ENCODE measurements at regions not wholly inside any gene's neighbourhood (a gene's known extent, or its start where the extent isn't known, plus 50 kb on each side); places are given as distances from the start of the nearest gene placed in this dataset.

DNA sequence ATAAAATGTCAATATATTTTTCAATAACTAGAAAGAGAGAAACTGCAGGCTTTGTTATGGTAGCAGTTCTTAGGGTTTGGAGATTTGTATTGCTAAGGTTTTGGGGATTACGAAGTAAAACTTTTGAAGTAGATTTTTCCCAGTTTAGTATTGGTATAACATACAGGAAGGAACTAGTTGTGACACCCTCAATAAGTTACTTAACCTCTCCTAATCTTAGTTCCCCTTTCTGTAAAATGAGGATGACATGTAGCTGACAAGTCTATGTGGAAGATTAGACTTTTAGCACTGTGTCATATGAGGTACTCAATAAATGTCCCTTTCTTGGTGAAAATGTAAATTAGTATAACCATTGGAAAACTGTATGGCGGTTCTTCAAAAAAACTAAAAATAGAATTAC lies 73.4 kb upstream of the ATG10 start:
- TF ChIP-seq, protein P1, sequence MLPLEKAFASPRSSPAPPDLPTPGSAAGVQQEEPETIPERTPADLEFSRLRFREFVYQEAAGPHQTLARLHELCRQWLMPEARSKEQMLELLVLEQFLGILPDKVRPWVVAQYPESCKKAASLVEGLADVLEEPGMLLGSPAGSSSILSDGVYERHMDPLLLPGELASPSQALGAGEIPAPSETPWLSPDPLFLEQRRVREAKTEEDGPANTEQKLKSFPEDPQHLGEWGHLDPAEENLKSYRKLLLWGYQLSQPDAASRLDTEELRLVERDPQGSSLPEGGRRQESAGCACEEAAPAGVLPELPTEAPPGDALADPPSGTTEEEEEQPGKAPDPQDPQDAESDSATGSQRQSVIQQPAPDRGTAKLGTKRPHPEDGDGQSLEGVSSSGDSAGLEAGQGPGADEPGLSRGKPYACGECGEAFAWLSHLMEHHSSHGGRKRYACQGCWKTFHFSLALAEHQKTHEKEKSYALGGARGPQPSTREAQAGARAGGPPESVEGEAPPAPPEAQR (CRISPR knock-in tag; IDR thresholded peaks at IDR 0.05): no peak
- no peak for TF ChIP-seq RELA (CRISPR knock-in tag; IDR thresholded peaks at IDR 0.05; ENCODE audit: borderline replicate concordance)
- TF ChIP-seq, protein P2, sequence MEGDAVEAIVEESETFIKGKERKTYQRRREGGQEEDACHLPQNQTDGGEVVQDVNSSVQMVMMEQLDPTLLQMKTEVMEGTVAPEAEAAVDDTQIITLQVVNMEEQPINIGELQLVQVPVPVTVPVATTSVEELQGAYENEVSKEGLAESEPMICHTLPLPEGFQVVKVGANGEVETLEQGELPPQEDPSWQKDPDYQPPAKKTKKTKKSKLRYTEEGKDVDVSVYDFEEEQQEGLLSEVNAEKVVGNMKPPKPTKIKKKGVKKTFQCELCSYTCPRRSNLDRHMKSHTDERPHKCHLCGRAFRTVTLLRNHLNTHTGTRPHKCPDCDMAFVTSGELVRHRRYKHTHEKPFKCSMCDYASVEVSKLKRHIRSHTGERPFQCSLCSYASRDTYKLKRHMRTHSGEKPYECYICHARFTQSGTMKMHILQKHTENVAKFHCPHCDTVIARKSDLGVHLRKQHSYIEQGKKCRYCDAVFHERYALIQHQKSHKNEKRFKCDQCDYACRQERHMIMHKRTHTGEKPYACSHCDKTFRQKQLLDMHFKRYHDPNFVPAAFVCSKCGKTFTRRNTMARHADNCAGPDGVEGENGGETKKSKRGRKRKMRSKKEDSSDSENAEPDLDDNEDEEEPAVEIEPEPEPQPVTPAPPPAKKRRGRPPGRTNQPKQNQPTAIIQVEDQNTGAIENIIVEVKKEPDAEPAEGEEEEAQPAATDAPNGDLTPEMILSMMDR (IDR thresholded peaks at IDR 0.05): no peak
- TF ChIP-seq ZNF232 (CRISPR knock-in tag; IDR thresholded peaks at IDR 0.05): no peak

Measured in WTC11 (cell line).